ENCODE measurements at regions not wholly inside any gene's neighbourhood (a gene's known extent, or its start where the extent isn't known, plus 50 kb on each side); places are given as distances from the start of the nearest gene placed in this dataset.

DNA sequence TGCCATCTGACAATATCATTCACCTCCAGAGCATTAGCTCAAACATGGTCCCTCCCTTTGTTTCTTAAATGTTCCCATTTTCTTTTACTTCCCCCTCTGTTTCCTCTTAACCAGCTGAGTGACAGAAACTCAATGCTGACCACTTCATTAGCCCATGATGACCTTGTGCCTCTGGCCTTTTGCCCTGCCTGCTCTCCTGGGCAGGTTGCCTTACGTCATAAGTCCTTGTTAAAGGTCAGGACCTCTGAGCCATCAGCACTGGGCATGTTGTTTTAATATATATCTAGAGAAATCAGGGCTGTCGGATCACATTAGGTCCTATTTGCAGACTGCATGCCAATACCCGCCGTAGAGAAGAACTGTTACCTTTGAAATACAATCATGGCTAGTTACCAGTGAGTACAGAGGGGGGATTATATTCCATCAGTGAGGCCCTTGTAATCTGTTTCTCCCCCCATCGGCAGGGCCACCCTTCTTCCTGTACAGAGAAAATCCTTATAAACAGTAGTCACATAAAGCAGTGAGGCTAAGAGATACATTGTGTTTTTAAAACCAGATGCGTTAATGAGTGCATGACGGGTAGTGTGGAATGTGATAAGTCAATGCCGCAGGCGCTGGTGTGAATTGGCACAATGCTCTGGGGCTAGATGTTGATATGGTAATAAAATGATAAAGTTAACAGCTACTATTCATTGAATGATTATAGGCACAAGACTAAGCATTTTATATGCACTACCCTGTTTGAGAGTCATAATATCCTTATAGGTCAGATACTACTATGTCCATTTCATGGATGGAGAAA is 94.3 kb upstream of the ZFHX3 start:
- peak; percentile 34 to 65 (median 36) for DNase-seq

GRCh38 chr16:73140929-73141328 is 93.0 kb upstream of the ZFHX3 start:
- no peak for DNase-seq

DNA sequence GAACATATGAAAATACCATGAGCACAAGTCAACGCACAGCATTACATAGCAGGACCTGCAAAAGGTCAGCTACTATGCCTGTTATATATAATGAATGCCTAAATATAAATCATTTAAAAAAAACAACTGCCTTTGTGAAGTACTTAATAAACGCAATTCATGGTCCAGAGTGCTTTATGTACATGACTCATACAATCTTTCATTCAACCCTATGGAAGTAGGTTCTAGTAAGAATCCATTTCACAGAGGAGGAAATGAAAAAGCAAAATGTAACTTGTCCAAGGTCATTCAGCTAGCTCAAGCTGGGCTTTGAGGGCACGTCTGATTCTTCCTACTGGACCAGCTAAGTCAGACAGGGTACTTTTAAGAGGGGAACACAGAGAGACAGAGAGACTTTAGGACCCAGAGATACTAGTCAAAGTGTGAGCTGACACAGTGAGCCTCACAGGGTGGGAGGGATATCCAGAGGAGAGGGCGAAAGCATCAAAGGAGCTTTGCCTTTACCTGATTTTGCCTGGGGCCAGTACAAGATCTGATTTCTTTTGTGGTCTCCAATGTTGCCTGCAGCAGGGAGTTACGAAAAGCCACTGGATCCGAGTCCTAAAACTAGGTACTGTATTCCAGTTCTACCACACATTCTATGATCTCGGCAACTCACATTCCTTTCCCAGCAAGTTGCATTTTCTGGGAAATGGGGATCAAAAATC is 83.4 kb upstream of the ZFHX3 start:
- peak in 2 of 3 donors; percentile 37 to 51 for DNase-seq

- no peak for DNase-seq
Observed at GRCh38 chr16:73129455-73129854, 81.5 kb upstream of the ZFHX3 start.

DNA sequence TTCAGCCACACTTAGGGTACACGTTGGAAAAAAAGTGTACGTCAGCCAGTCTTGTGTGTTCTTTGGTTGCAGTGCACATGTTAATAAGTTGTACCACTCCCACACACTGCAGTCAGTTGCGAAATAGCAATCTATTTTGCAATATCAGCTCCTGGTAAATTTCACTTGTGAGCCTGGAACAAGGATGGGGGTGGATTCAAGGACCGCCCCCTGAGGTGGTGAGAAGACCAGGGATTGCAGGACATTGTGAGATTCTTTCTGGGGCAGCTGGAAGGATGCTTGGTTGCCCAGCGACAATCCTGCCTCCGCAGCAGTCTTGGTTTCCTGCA is 78.6 kb upstream of the ZFHX3 start:
- DNase-seq = peak; percentile 73 to 85 (median 73)

GRCh38 chr16:73125850-73126524 is 78.1 kb upstream of the ZFHX3 start:
- DNase-seq = peak; percentile 66 to 79 (median 74)

DNA sequence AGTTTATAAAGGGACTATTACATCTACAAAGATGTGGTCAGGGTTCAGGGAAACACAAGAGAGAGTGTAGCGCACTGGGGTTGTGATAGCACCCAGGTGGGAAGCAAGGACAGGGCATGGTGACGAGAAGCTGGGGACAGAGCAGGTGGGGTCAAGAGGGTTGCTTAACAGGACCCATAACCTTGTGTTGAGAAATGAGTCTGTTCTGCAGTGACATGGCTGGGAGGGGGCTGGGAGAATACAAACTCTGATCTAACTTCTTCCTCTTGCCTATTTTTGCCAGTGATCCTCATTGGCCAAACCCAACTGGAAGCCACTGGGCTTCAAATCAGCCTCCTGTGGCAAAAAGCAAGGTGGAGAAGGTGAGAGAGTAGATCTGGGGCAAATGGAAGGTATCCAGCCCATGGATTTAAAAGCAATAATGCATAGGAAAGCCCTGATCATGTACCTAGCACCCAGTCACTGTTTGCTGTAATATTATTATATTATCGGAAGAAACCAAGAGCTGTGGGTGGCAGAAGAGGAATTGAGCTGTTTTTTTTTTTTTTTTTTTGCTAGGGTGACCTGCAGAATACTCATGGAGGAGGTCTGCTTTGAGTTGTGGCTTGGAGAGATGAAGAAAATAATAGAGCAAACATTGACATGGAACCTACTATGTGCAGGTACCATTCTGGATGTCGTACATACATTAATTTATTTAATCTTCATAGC is 76.9 kb upstream of the ZFHX3 start:
- DNase-seq = peak; percentile 44 to 51 (median 48)

DNA sequence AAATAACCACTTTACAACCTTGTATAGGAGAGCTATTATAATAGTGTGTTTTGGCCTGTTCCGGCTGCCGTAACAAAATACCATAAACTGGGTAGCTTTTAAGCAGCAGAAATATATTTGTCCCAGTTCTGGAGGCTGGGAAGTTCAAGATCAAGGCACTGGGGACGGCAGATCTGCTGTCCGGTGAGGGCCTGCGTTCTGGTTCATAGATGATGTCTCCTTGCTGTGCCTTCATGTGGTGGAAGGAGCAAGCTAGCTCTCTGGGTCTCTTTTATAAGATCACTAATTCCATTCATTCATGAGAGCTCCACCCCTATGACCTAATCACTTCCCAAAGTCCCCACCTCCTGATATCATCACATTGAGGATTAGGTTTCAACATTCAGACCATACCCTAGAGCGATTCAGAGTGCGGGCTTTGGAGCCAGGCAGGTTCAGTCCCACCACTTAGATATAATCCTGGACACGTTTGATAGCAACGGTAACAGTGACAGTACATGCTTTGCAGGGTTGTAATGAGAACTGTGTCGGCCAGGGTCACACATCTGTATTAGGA is 76.2 kb upstream of the ZFHX3 start:
- DNase-seq = peak; percentile 61 to 75 (median 67)

- DNase-seq = peak; percentile 44 to 64 (median 61)
Observed at GRCh38 chr16:73122604-73123391, 74.9 kb upstream of the ZFHX3 start.

GRCh38 chr16:73116576-73116975 is 68.6 kb upstream of the ZFHX3 start:
- no peak for DNase-seq

GRCh38 chr16:73113336-73113735 is 65.4 kb upstream of the ZFHX3 start:
- peak; percentile 87 to 97 (median 92) for DNase-seq

DNA sequence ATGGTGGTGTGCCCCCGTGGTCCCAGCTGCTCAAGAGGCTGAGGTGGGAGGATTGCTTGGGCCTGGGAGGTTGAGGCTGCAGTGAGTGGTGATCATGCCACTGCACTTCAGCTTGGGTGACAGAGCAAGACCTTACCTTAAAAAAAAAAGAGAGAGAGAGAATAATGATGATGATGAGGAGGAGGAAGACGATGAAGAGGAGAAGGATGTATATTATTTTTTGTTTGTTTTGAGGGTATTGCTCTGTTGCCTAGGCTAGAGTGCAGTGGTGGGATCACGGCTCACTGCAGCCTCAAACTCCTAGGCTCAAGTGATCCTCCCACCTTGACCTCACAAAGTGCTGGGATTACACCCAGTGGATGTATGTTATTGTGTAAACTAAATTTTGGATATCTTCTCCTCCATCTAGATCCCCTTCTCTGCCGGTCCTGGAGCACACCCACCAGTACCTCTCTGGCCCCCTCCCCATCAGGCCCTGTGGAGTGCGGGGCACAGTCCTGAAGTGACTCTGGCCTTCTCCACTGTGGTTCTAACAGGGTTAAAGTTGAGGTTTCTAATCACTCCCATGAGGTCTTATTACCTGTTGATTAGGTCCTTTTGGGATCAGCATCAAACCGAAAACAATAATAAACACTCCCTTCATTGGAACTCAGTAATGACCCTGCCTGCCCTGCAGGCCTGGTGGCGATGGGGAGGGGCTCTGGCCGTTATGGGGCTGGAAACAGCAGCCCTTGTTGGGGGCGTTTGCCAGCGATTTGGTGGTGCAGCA is 60.5 kb upstream of the ZFHX3 start:
- DNase-seq = no peak

GRCh38 chr16:73107371-73107770 is 59.4 kb upstream of the ZFHX3 start:
- DNase-seq = no peak

DNA sequence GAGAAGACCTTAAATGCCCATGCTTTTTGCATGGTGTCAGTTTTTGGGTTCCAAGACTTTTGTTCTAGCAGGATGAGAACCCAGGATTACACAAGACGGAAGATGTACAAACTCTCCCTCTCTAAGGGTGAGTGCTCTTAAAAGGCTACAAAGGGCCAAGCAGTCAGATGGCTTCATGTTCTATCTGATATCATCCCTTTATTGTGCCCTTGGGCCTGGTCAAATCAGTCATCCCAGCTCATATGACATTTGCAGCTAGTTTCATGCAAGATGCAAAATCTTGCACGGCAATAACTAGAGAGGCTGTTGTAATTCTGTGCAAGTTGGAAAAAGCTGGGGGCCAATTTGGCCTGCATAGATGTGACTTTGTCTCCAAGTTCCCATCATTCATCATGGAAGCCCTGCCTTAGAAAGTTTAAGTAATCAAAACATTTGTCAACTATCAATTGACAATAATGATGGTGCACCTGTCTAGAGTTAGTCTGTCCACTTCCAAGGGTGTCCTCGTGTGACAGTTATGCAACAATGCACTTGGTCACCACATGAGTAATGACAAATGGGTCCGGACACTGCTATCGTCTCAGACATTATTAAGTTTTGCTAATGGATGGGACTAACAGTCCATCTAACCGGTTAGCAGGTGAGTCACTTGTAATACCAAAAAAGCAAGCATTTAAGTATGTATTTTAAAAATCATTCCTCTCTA is 58.6 kb upstream of the ZFHX3 start:
- DNase-seq = peak in 1 of 3 donors; percentile 4

- no peak for DNase-seq
Observed at GRCh38 chr16:73101568-73101967, 53.6 kb upstream of the ZFHX3 start.

DNA sequence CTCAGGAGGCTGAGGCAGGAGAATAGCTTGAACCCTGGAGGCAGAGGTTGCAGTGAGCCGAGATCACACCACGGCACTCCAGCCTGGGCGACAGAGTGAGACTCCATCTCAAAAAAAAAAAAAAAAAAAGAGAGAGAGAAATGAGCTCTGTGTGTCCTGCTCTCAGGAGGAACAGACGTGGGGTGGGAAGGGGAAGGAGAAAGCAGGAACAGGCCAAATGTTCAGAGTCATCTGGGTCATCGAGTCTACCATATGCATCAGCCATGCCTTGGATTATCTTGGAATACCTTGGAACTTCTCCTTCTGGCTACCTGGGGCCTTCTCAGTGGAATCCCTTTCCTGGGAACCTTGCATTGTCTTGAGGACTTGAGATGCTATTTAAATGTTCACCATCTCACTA is 51.7 kb upstream of the ZFHX3 start:
- DNase-seq = peak in 1 of 3 donors; percentile 24
